Neuronal stem cell (in vitro differentiated cells): ENCODE measurements at regions not wholly inside any gene's neighbourhood (a gene's known extent, or its start where the extent isn't known, plus 50 kb on each side); places are given as distances from the start of the nearest gene placed in this dataset. TPM values are rescaled to one million over a fixed set of nuclear protein-coding genes. Genes with fewer than 3 reads are reported as not detected.

Experiments used
- DNase-seq: peaks from one replicate; pipeline ENCODE4 v3.0.0-alpha.2; 2013; ENCODE audit warnings: low spot score
- H2AFZ ChIP-seq: one replicate; pipeline ENCODE4 v1.6.1; 2013; ENCODE audit warnings: mild to moderate bottlenecking, low read length, inconsistent platforms
- H2AK5ac ChIP-seq: 2 replicates; pipeline ENCODE4 v1.6.1; 2013; ENCODE audit warnings: low read depth, mild to moderate bottlenecking, inconsistent platforms, low read length, moderate library complexity, mixed read lengths
- H2BK120ac ChIP-seq: 2 replicates; pipeline ENCODE4 v1.6.1; 2013; ENCODE audit warnings: low read depth, mild to moderate bottlenecking, inconsistent platforms, low read length, moderate library complexity, mixed read lengths
- H2BK12ac ChIP-seq: one replicate; pipeline ENCODE4 v1.6.1; 2013; ENCODE audit warnings: low read length, inconsistent platforms
- H2BK15ac ChIP-seq: 2 replicates; pipeline ENCODE4 v1.6.1; 2013; ENCODE audit warnings: mild to moderate bottlenecking, low read length, inconsistent platforms, mixed read lengths
- H2BK5ac ChIP-seq: one replicate; pipeline ENCODE4 v1.6.1; 2013; ENCODE audit warnings: inconsistent platforms, mild to moderate bottlenecking, low read length, moderate library complexity
- H3K14ac ChIP-seq: one replicate; pipeline ENCODE4 v1.6.1; 2013; ENCODE audit warnings: low read length, inconsistent platforms
- H3K18ac ChIP-seq: 2 replicates; pipeline ENCODE4 v1.6.1; 2013; ENCODE audit warnings: low read length, inconsistent platforms
- H3K23ac ChIP-seq: 2 replicates; pipeline ENCODE4 v1.6.1; 2013; ENCODE audit warnings: low read depth, mild to moderate bottlenecking, mixed read lengths, low read length, inconsistent platforms; ENCODE audit not compliant: poor library complexity
- H3K27ac ChIP-seq: replicated peaks from 3 replicates; pipeline ENCODE4 v1.5.1; 2013; ENCODE audit warnings: low read length, inconsistent platforms
- H3K27me3 ChIP-seq, 3 experiments: 2 replicates each; pipeline ENCODE4 v1.6.1; 2013; ENCODE audit warnings: low read length in 3 of 3, mild to moderate bottlenecking in 2 of 3, inconsistent platforms in 1 of 3, low read depth in 1 of 3, mixed read lengths in 1 of 3, moderate library complexity in 1 of 3; ENCODE audit not compliant: control insufficient read depth in 3 of 3, insufficient read depth in 3 of 3
- H3K36me3 ChIP-seq, 2 donors: replicated peaks in 1 of 2; 2 replicates each; pipeline ENCODE4 v1.6.1; 2013; ENCODE audit warnings: low read length in 2 of 2; ENCODE audit not compliant: control insufficient read depth in 2 of 2, insufficient read depth in 2 of 2
- H3K4ac ChIP-seq: 2 replicates; pipeline ENCODE4 v1.6.1; 2013; ENCODE audit warnings: inconsistent platforms, mild to moderate bottlenecking, low read length, moderate library complexity
- H3K4me1 ChIP-seq, 2 donors: 1 replicate in 1 of 2; 2 replicates in 1 of 2; pipeline ENCODE4 v1.6.1; 2013; ENCODE audit warnings: low read length in 2 of 2, low read depth in 1 of 2; ENCODE audit not compliant: control insufficient read depth in 2 of 2, insufficient read depth in 1 of 2
- H3K4me2 ChIP-seq: one replicate; pipeline ENCODE4 v1.6.1; 2013; ENCODE audit warnings: mild to moderate bottlenecking, low read length, inconsistent platforms; ENCODE audit not compliant: insufficient read depth, poor library complexity, severe bottlenecking
- H3K4me3 ChIP-seq, 2 donors: 2 replicates each; pipeline ENCODE4 v1.5.1; 2013; ENCODE audit warnings: low read length in 2 of 2, mild to moderate bottlenecking in 2 of 2, inconsistent platforms in 1 of 2, moderate library complexity in 1 of 2
- H3K79me1 ChIP-seq: one replicate; pipeline ENCODE4 v1.6.1; 2013; ENCODE audit warnings: low read depth, mild to moderate bottlenecking, inconsistent platforms, low read length, moderate library complexity
- H3K9ac ChIP-seq: one replicate; pipeline ENCODE4 v1.6.1; 2013; ENCODE audit warnings: mild to moderate bottlenecking, low read depth, low read length, inconsistent platforms; ENCODE audit not compliant: poor library complexity
- H3K9me3 ChIP-seq, 2 donors: replicated peaks in 1 of 2; 2 replicates each; pipeline versions ENCODE3 to v1.6.1; 2013; ENCODE audit warnings: low read length in 2 of 2, mild to moderate bottlenecking in 2 of 2, inconsistent platforms in 1 of 2, low read depth in 1 of 2, mixed read lengths in 1 of 2, moderate library complexity in 1 of 2; ENCODE audit not compliant: control insufficient read depth in 2 of 2, insufficient read depth in 1 of 2
- H4K8ac ChIP-seq: one replicate; pipeline ENCODE4 v1.6.1; 2013; ENCODE audit warnings: low read depth, mild to moderate bottlenecking, inconsistent platforms, low read length, moderate library complexity
- H4K91ac ChIP-seq: one replicate; pipeline ENCODE4 v1.6.1; 2013; ENCODE audit warnings: low read length, low read depth, mild to moderate bottlenecking, inconsistent platforms; ENCODE audit not compliant: poor library complexity
- WGBS, 2 donors: extraction: QIAGEN DNeasy Blood & Tissue Kit; methylation state at CpG; one replicate each; pipeline ENCODE4 v1.1.7; 2013; ENCODE audit warnings: missing lambda C conversion rate in 2 of 2, mixed read lengths in 1 of 2; ENCODE audit not compliant: insufficient read length in 2 of 2, insufficient replicate concordance in 1 of 2; ENCODE audit errors: extremely low coverage in 2 of 2; 5-methylcytosine and 5-hydroxymethylcytosine counted together
- small RNA-seq: library from polyadenylated mRNA; stranded (forward); fragments of <200 nt; extraction: miRNeasy Mini kit (QIAGEN cat#:217004); gene quantifications from one replicate; pipeline ENCODE3, GENCODE V24; 2013; ENCODE audit not compliant: insufficient read depth

GRCh38 chr12:118925826-118926225 is 55.5 kb upstream of the SRRM4 start:
- no CpG with 5 or more reads among the region's 3 CpGs for WGBS, 2 donors
- DNase-seq: no peak
- H2BK12ac ChIP-seq: no peak overlapping the region
- H3K4ac ChIP-seq: no peak overlapping the region
- H2BK120ac ChIP-seq: no peak overlapping the region
- no peaks in the 10 kb centered on the region for H3K27me3 ChIP-seq
- H2BK15ac ChIP-seq: no peak overlapping the region
- H3K27ac ChIP-seq: no peak overlapping the region
- no peak overlapping the region for H3K23ac ChIP-seq
- H3K18ac ChIP-seq: no peak overlapping the region
- H3K36me3 ChIP-seq: no peaks in the 10 kb centered on the region
- H4K91ac ChIP-seq: no peak overlapping the region
- no peaks in the 10 kb centered on the region for H3K9me3 ChIP-seq
- no peak overlapping the region for H3K14ac ChIP-seq
- no peak overlapping the region for H3K4me3 ChIP-seq
- H3K4me1 ChIP-seq: no peaks in the 10 kb centered on the region
- no peaks in the 10 kb centered on the region for H3K79me1 ChIP-seq
- H2AFZ ChIP-seq: no peak overlapping the region
- no peak overlapping the region for H4K8ac ChIP-seq
- no peak overlapping the region for H2BK5ac ChIP-seq
- H3K4me2 ChIP-seq: no peak overlapping the region
- no peak overlapping the region for H3K9ac ChIP-seq
- H2AK5ac ChIP-seq: no peak overlapping the region

Small RNAs in the stretch of these regions (small RNA-seq; reads per million reads assigned to genes)
- gene RF00428 (not detected), gene RNA5SP374 (not detected)
